DMS153 treated with DMSO at 0.1 percent for 48 hours (cell line): ENCODE measurements at regions not wholly inside any gene's neighbourhood (a gene's known extent, or its start where the extent isn't known, plus 50 kb on each side); places are given as distances from the start of the nearest gene placed in this dataset.

Experiments
- DNase-seq: peaks from one replicate; lab custom pipeline; 2025; ENCODE audit not compliant: unreplicated experiment; lab: John Stamatoyannopoulos, UW

- no peak for DNase-seq
Observed at GRCh38 chr18:1907470-1908206, 663.7 kb downstream of the METTL4 start.

- no peak for DNase-seq
Observed at GRCh38 chr18:1914489-1914888, 656.8 kb downstream of the METTL4 start.

DNA sequence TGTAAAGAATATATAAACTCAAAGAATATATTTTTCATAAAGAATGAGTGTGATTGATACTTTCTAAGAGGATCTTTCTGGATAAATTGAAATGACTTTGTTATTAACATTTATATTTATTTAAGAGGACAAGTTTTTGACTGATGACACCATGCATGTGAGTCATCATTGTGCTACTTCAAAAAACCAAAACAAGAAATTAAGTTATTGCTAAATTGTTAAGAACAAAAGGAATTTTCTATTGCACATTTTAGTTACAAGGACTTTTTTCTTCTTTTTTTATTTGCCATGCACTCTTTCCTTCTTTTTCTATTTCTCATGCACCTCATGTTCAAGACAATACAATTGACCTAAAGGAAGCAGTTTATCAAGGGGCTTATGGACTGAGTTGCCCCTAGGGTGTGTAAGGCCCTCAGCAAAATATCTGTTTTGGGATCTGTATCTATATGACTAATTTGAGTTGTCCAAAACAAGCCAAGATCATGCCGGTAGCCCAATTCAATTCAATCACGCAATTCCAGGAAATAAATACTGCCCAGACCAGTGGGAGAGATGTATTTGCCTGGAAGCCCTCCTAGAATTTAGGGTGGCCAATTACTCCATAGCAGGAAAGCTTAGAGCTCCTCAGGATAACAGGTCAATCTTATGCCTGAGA is 654.3 kb downstream of the METTL4 start:
- no peak for DNase-seq

DNA sequence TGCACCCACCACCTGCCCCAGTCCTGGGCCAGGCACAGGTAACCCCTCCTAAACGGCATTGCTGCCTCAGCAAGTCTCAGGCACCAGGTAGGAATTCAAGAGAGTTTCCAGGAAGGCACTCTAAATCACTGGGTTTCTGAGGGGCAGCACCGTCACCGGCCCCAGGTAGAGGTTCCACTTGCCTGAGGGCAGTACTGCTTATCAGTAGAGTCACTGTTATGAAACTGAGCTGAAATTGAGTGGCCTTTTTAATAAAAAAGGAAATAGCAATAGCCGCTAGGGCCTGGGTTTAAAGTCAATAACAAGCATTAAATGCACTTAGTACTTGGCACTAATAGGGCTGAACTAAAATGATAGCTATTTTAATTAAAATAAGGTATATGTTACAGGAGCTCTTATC is 653.7 kb downstream of the METTL4 start:
- DNase-seq, result no peak

- no peak for DNase-seq
Observed at GRCh38 chr18:1922066-1922465, 649.2 kb downstream of the METTL4 start.

DNA sequence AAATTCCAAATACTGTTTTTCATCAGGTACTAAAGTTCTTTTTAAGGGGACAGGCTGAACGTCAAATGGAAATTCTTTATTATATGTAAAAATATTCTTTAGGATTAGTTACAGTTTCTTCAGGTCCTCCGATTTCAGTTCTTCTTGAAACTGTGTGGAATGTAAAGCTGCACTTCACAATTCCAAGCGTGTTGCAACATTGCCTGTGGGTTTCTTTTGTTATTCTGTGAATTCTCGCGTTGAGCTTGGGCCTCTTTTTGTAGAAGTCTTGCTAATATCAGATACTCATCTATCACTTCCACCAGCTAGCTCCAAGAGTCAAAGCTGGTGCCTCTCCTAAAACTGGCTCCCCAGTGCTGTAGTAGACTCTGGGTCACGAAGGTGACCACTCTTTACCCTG is 642.6 kb downstream of the METTL4 start:
- DNase-seq, result no peak

DNA sequence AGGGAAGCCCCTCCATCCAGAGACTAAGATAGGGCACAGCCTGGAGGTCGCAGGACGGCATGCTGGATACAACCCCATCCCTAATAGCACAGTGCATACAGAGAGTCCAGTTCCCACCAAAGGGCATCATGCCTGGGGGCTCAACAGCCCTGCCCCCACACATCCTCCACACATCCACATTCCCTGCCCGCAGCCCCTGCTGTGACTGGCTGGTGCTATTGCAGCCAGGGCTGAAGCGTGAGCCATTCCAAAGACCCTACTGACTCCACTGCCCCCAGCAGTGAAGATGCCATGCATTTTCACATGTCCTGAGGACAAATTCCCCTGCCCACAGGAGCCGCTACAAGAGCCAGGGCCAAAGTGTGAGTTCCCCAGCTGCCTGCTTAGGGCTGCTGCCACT is 641.6 kb downstream of the METTL4 start:
- no peak for DNase-seq

- DNase-seq, result no peak
Observed at GRCh38 chr18:1930291-1931270, 640.7 kb downstream of the METTL4 start.

GRCh38 chr18:1952486-1952885 is 618.8 kb downstream of the METTL4 start:
- no peak for DNase-seq

DNA sequence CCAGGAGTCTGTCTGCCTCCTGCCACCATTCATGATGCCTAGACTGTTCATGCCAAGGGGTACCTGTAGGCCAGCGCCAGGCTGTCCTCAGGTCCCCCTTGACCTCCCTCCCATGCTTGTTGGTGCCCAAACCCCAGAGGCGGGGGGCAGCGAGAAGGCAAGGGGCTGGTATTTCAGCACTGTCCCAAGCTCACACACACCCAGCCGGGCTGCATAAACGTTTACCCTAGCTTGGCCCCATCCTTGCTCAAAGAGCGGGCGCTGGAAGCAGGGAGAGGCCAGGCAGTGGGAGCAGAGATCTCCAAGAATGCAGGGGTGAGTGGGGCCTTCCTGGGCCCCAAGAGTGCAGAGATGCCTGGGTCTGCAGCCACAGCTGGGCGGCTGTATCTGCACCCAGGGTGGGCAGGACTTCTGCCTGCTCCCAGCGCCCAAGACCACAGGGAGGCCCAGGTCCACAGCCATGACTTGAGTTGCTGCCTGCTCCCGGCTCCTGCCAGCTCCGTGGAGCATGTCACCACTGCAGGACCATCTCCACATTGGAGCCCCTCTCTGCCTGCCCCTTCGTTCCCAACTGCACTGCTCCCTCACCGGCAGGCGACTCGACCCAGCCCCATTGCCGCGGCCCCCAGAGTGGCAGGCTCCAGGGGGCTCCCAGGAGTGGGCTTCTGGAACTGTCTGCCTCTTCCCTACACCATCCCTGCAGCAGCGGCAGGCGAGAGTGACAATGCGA is 616.6 kb downstream of the METTL4 start:
- DNase-seq, result no peak

GRCh38 chr18:1958798-1959197 is 612.5 kb downstream of the METTL4 start:
- DNase-seq, result no peak

GRCh38 chr18:1965016-1965415 is 606.3 kb downstream of the METTL4 start:
- DNase-seq, result no peak

DNA sequence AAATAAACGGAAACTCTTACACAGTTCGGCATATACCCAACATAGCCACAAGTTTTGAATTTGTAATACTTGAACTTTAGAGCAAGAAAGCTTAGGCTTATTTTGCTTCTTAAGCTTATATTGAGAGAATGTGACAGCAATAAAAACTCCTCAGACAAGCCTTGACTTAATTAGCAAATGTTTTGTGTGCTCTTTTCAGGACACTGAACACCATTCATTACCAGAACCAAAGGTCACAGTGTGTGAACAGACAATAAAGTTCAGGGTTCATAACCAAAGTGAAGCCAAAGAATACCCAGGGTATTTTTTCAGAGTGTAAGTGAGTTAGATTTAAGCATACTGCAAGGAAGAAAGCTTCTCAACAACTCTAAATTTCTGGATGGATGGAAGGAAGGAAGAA is 605.8 kb downstream of the METTL4 start:
- DNase-seq, result no peak

GRCh38 chr18:1968801-1969498 is 602.4 kb downstream of the METTL4 start:
- no peak for DNase-seq

- DNase-seq, result no peak
Observed at GRCh38 chr18:1976484-1976883, 594.8 kb downstream of the METTL4 start.

DNA sequence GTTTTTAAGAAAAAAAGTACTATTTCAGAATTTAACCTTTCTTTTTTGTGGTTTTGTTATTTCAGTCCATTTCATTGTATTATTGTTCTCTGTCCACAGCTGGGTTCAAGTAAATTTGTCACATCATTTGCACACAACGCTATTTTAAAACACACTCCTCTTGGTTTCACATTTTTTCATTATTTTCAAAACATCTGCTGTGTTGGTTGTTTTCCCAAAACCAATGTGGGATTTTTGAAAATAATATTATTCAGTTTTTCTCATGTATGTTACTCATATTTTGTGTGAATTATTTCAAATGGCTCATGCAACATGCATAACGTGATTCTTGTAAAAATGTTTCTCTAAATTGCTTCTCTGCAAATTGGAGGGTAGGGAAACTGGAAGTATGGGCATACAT is 589.2 kb downstream of the METTL4 start:
- DNase-seq, result no peak

DNA sequence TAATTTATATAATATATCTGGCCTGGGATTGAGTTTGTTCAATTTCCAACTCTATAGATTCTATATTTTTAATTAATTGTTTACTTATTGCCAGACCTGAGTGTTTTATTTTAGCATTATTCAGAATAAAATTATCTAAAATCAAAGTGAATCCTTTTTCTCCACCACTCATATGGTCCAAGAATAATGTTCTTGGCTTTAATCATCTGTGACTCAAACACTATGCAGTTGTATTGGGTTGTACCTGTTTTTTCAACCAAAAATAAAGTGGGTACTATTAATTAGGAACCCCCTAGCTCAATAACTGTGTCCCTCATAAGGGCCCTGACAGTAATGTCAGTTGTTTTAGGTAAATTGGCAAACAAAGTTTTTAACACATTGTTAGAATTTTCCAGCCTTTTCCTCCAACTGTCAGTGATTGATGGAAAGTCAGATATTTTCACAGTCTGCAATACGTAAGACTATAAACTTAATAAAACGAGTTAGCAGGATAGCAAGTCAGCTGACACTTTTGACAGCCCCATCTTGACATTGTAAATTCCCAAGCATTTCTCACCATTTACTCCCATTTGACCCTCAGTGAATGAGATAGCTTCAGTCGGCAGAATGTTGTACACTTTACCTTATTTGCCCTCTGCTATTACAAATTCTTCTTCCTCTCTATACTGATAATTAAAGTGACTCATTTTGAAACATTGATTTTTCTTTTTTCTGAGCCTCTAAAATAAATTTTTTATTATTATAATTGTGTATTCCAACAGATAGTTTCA is 587.4 kb downstream of the METTL4 start:
- no peak for DNase-seq

GRCh38 chr18:1993866-1994265 is 577.4 kb downstream of the METTL4 start:
- no peak for DNase-seq

- DNase-seq, result no peak
Observed at GRCh38 chr18:1994471-1994870, 576.8 kb downstream of the METTL4 start.
